GM12878 (cell line): ENCODE measurements at regions not wholly inside any gene's neighbourhood (a gene's known extent, or its start where the extent isn't known, plus 50 kb on each side); places are given as distances from the start of the nearest gene placed in this dataset.

Experiments
- ATAC-seq: fragments of 200-7000 bp; cut with Tn5 transposase; 3 replicates; pipeline ENCODE4 v1.9.1; 2020; ENCODE audit warnings: mild to moderate bottlenecking, moderate library complexity
- BruUV-seq: library from RNA; stranded (reverse); fragments of 400-500 nt; replicated peaks from 2 replicates; lab custom pipeline; 2021; lab: Mats Ljungman, UMichigan
- CTCF ChIA-PET: fragments of 300-600 bp; sonication (Branson Sonifier 250); formaldehyde crosslinking; extraction: SDS; loops from one replicate; lab custom pipeline; 2021; ENCODE audit warnings: inconsistent platforms; lab: Yijun Ruan, JAX
- POLR2A ChIA-PET: fragments of 350-600 bp; formaldehyde crosslinking; extraction: SDS; loops from one replicate; lab custom pipeline; 2021; ENCODE audit warnings: inconsistent platforms; lab: Charles Lee
- RAD21 ChIA-PET: fragments of 300-600 bp; sonication (Branson Sonifier 250); formaldehyde crosslinking; loops from one replicate; lab custom pipeline; 2023; ENCODE audit warnings: antibody characterized with exemption; ENCODE audit not compliant: unreplicated experiment; lab: Charles Lee
- SMC1A ChIA-PET: fragments of 300-600 bp; sonication (Branson Sonifier 250); formaldehyde crosslinking; loops from one replicate; lab custom pipeline; 2023; ENCODE audit not compliant: unreplicated experiment, uncharacterized antibody; lab: Charles Lee
- DNase-seq: peaks from one replicate; pipeline ENCODE4 v3.0.0-alpha.2; 2011; ENCODE audit warnings: low read depth, low spot score
- FAIRE-seq: peaks from 3 replicates; lab custom pipeline; 2011; peaks lifted over from hg19 to GRCh38; lab: Jason Lieb, UNC
- H2AFZ ChIP-seq: 2 replicates; pipeline ENCODE4 v1.6.0; 2011; ENCODE audit warnings: low read depth, low read length, control low read depth; ENCODE audit not compliant: control insufficient read depth
- H3K27ac ChIP-seq: 2 replicates; pipeline ENCODE4 v1.5.1; 2011; ENCODE audit warnings: control low read depth; ENCODE audit not compliant: control insufficient read depth, insufficient read depth
- H3K27me3 ChIP-seq, 2 experiments: replicated peaks in 1 of 2; 2 replicates each; pipeline versions ENCODE4 v1.6.0 to v1.6.1; 2011; ENCODE audit warnings: low read length in 1 of 2; ENCODE audit not compliant: control insufficient read depth in 2 of 2, insufficient read depth in 2 of 2
- H3K36me3 ChIP-seq, 2 experiments: 2 replicates each; pipeline ENCODE4 v1.5.1; 2011; ENCODE audit warnings: low read length in 1 of 2; ENCODE audit not compliant: control insufficient read depth in 2 of 2, insufficient read depth in 2 of 2
- H3K4me1 ChIP-seq: 2 replicates; pipeline ENCODE4 v1.6.1; 2011; ENCODE audit warnings: mild to moderate bottlenecking, low read length, moderate library complexity, mixed read lengths; ENCODE audit not compliant: control insufficient read depth, insufficient read depth
- H3K4me2 ChIP-seq: 2 replicates; pipeline ENCODE4 v1.6.0; 2011; ENCODE audit warnings: control low read depth; ENCODE audit not compliant: control insufficient read depth, insufficient read depth
- H3K4me3 ChIP-seq: fragments of 200-600 bp; sonication (generic); 2 replicates; pipeline ENCODE4 v1.5.1; 2016
- H3K79me2 ChIP-seq: 2 replicates; pipeline ENCODE4 v1.6.0; 2011; ENCODE audit warnings: low read length; ENCODE audit not compliant: control insufficient read depth, insufficient read depth
- H3K9ac ChIP-seq: 2 replicates; pipeline ENCODE4 v1.8.0; 2011; ENCODE audit warnings: low read length, control low read depth, mixed read lengths; ENCODE audit not compliant: control insufficient read depth, insufficient read depth
- H3K9me3 ChIP-seq: replicated peaks from 3 replicates; pipeline ENCODE4 v1.5.1; 2011; ENCODE audit warnings: mild to moderate bottlenecking, low read length; ENCODE audit not compliant: control insufficient read depth, insufficient read depth
- H4K20me1 ChIP-seq: 2 replicates; pipeline ENCODE4 v1.6.0; 2011; ENCODE audit not compliant: control insufficient read depth, insufficient read depth
- BCLAF1 ChIP-seq: fragments of 450-650 bp; IDR thresholded peaks from 2 replicates; pipeline ENCODE4 v1.6.1; 2017; ENCODE audit warnings: antibody characterized with exemption, mild to moderate bottlenecking, moderate library complexity
- BMI1 ChIP-seq: fragments of 450-650 bp; IDR thresholded peaks from 2 replicates; pipeline ENCODE4 v1.6.1; 2016; ENCODE audit warnings: mild to moderate bottlenecking, moderate library complexity, borderline replicate concordance
- CBX3 ChIP-seq: fragments of 200-600 bp; sonication (generic); IDR thresholded peaks from 2 replicates; pipeline ENCODE4 v1.6.1; 2016; ENCODE audit warnings: low read depth, borderline replicate concordance
- FOXM1 ChIP-seq: IDR thresholded peaks from 2 replicates; pipeline ENCODE4 v1.6.1; 2012; ENCODE audit warnings: low read depth, mild to moderate bottlenecking, inconsistent platforms, low read length, moderate library complexity
- HSF1 ChIP-seq: fragments of 150-350 bp; IDR thresholded peaks from 2 replicates; pipeline ENCODE4 v1.6.1; 2014; ENCODE audit warnings: mild to moderate bottlenecking, low read depth, low read length
- PKNOX1 ChIP-seq: fragments of 450-650 bp; IDR thresholded peaks from 2 replicates; pipeline ENCODE4 v1.6.1; 2016; ENCODE audit warnings: mild to moderate bottlenecking
- SIX5 ChIP-seq: IDR thresholded peaks from 2 replicates; pipeline ENCODE4 v1.6.1; 2011; ENCODE audit warnings: mild to moderate bottlenecking, low read depth, low read length, moderate library complexity; ENCODE audit not compliant: severe bottlenecking
- WGBS: methylation state at CpG from one replicate; pipeline ENCODE4 v1.1.6; 2016; ENCODE audit warnings: low lambda C conversion rate; ENCODE audit not compliant: insufficient replicate concordance, insufficient coverage; ENCODE audit errors: missing lambda C conversion rate; 5-methylcytosine and 5-hydroxymethylcytosine counted together
- in situ Hi-C: fragments of 300-500 bp; cut with MboI; formaldehyde crosslinking; loops from 9 replicates; pipeline ENCODE4 v1.14.3; 2018; ENCODE audit warnings: mixed read lengths
- intact Hi-C: fragments of 100-400 bp; cut with micrococcal nuclease; formaldehyde crosslinking; loops from one replicate; pipeline ENCODE4 v1.14.2; 2022; ENCODE audit not compliant: unreplicated experiment
- TF ChIP-seq, protein P1 (sequence below): IDR thresholded peaks from 2 replicates; pipeline ENCODE4 v1.6.1; 2012; ENCODE audit warnings: low read depth, low read length, improper control_type of control experiment

DNA sequence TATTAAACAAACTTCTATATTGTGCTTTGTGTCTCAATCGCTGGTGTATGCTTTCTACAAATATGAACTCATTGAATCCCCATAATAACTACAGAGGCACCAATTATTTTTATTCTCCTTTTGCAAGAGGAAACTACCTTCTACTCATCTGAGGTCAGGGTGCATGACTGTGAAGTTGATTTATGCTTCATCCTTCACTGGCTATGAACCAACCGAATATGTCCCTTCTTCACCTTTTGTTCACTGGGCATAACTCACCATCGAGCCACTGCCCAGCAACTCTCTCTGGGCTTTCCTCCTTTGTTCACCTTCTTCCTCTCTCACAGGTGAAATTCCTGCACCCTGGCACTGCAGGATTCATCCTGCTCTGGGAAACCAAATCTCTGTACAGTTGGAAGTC is 61.3 kb upstream of the PFKP start:
- in situ Hi-C loops (no loop called here), intact Hi-C loops (no loop called here)
- 3% methylated on average over 3 of the region's 3 CpGs for WGBS
- ChIA-PET POLR2A (no interaction called here), SMC1A (no interaction called here), RAD21 (no interaction called here), CTCF (no interaction called here)
- Histone ChIP-seq H3K9ac (no peak overlapping the region), H3K9me3 (no peaks in the 10 kb centered on the region), H2AFZ (no peak overlapping the region), H3K4me2 (no peak overlapping the region), H4K20me1 (no peaks in the 10 kb centered on the region), H3K4me1 (peaks cover 7% of the 10 kb centered on the region), H3K36me3 (no peaks in the 10 kb centered on the region), H3K27me3 (peaks cover 0 to 11% of the 10 kb centered on the region in 2 experiments; a peak in 2 of 4 replicates), H3K27ac (no peak overlapping the region), H3K79me2 (no peaks in the 10 kb centered on the region), H3K4me3 (no peak overlapping the region)
- no peak for ATAC-seq
- BruUV-seq, result no TSS peak
- no peak for DNase-seq
- TF ChIP-seq FOXM1 (no peak), CBX3 (no peak)
- no peak for FAIRE-seq

DNA sequence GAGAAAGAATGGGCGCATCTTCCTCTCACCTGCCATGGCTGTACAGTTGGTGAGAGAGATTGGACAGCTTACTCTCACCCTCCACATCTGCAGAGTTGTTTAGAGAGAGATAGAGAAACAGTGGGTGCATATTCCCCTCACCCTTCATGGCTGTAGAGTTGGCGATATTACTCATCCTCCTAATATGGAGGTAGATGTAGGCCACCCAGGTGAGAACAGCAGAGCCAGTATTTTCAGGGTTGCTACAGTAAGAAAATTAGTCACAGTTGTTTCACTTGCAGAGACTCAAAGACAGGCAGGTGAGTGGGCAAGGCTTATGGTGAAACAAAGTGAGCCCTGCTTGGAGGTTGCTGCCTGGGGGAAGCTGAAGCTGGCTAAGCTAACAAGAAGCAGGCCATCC is 65.0 kb upstream of the PFKP start:
- no peaks in the 10 kb centered on the region for H3K4me1 ChIP-seq
- 47% methylated on average over 2 of the region's 2 CpGs for WGBS
- ATAC-seq, result no peak
- peaks cover 0 to 5% of the 10 kb centered on the region in 2 experiments; a peak in 2 of 4 replicates for H3K27me3 ChIP-seq
- FAIRE-seq, result no peak
- no peaks in the 10 kb centered on the region for H4K20me1 ChIP-seq
- CTCF ChIA-PET, result no interaction called here
- intact Hi-C loops (no loop called here), in situ Hi-C loops (no loop called here)
- H3K36me3 ChIP-seq, result no peaks in the 10 kb centered on the region
- H3K4me2 ChIP-seq, result no peak overlapping the region
- H3K9me3 ChIP-seq, result no peaks in the 10 kb centered on the region
- DNase-seq, result no peak
- no peaks in the 10 kb centered on the region for H3K79me2 ChIP-seq
- no peak overlapping the region for H3K9ac ChIP-seq
- TF ChIP-seq, protein P1, sequence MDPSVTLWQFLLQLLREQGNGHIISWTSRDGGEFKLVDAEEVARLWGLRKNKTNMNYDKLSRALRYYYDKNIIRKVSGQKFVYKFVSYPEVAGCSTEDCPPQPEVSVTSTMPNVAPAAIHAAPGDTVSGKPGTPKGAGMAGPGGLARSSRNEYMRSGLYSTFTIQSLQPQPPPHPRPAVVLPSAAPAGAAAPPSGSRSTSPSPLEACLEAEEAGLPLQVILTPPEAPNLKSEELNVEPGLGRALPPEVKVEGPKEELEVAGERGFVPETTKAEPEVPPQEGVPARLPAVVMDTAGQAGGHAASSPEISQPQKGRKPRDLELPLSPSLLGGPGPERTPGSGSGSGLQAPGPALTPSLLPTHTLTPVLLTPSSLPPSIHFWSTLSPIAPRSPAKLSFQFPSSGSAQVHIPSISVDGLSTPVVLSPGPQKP, result no peak
- TF ChIP-seq SIX5 (no peak), BMI1 (no peak), CBX3 (no peak), HSF1 (no peak), PKNOX1 (no peak), BCLAF1 (no peak)
- TF ChIP-seq, all 136 proteins: peak for 0
- Histone ChIP-seq H3K4me3 (no peak overlapping the region), H2AFZ (no peak overlapping the region), H3K27ac (no peak overlapping the region)
- no TSS peak for BruUV-seq
- SMC1A ChIA-PET, result no interaction called here
- POLR2A ChIA-PET, result no interaction called here
- RAD21 ChIA-PET, result no interaction called here
